H1 (cell line): ENCODE measurements at regions not wholly inside any gene's neighbourhood (a gene's known extent, or its start where the extent isn't known, plus 50 kb on each side); places are given as distances from the start of the nearest gene placed in this dataset.

Experiments used
- CTCF ChIA-PET: fragments of 300-600 bp; sonication (Branson Sonifier 250); formaldehyde crosslinking; loops from one replicate; lab custom pipeline; 2021; ENCODE audit not compliant: partially characterized antibody; lab: Charles Lee
- POLR2A ChIA-PET: fragments of 300-600 bp; sonication (Branson Sonifier 250); formaldehyde crosslinking; loops from one replicate; lab custom pipeline; 2021; ENCODE audit warnings: inconsistent platforms; ENCODE audit not compliant: partially characterized antibody; lab: Charles Lee
- DNase-seq, 2 experiments: peaks; one replicate each; pipeline versions ENCODE4 v3.0.0 to v3.0.0-alpha.2; 2010 to 2022; ENCODE audit warnings: low spot score in 2 of 2, low read depth in 1 of 2, mixed read lengths in 1 of 2
- FAIRE-seq: peaks from 2 replicates; lab custom pipeline; 2011; peaks lifted over from hg19 to GRCh38; lab: Jason Lieb, UNC
- H2AFZ ChIP-seq: 2 replicates; pipeline ENCODE4 v1.8.1; 2012; ENCODE audit warnings: low read length, inconsistent platforms
- H2AK5ac ChIP-seq: 2 replicates; pipeline ENCODE4 v1.6.1; 2013; ENCODE audit warnings: low read depth, low read length
- H2BK120ac ChIP-seq: replicated peaks from 2 replicates; pipeline ENCODE3; 2013; ENCODE audit warnings: low read depth, low read length, inconsistent platforms
- H2BK12ac ChIP-seq: 2 replicates; pipeline ENCODE4 v1.6.1; 2013; ENCODE audit warnings: low read depth, low read length
- H2BK15ac ChIP-seq: 2 replicates; pipeline ENCODE4 v1.6.1; 2013; ENCODE audit warnings: low read length
- H2BK20ac ChIP-seq: 2 replicates; pipeline ENCODE4 v1.6.1; 2013; ENCODE audit warnings: low read length
- H2BK5ac ChIP-seq: 2 replicates; pipeline ENCODE4 v1.6.1; 2013; ENCODE audit warnings: low read depth, low read length
- H3K14ac ChIP-seq: 2 replicates; pipeline ENCODE4 v1.6.1; 2013; ENCODE audit warnings: inconsistent platforms; ENCODE audit not compliant: insufficient read length
- H3K18ac ChIP-seq: 2 replicates; pipeline ENCODE4 v1.6.1; 2013; ENCODE audit warnings: low read length; ENCODE audit errors: extremely low read depth
- H3K23ac ChIP-seq: 2 replicates; pipeline ENCODE4 v1.6.1; 2013; ENCODE audit warnings: inconsistent platforms; ENCODE audit not compliant: insufficient read length
- H3K23me2 ChIP-seq: 2 replicates; pipeline ENCODE4 v1.6.1; 2013; ENCODE audit warnings: low read depth, low read length
- H3K27ac ChIP-seq: 2 replicates; pipeline ENCODE4 v1.6.1; 2011; ENCODE audit warnings: low read depth, low read length, inconsistent platforms
- H3K27me3 ChIP-seq, 4 experiments: replicated peaks in 1 of 4; 1 replicate in 1 of 4; 2 replicates in 3 of 4; pipeline versions ENCODE4 v1.6.1 to v1.8.1; 2011 to 2013; ENCODE audit warnings: low read length in 3 of 4, mild to moderate bottlenecking in 3 of 4, inconsistent platforms in 2 of 4, mixed read lengths in 2 of 4, moderate library complexity in 1 of 4; ENCODE audit not compliant: control insufficient read depth in 3 of 4, insufficient read depth in 3 of 4; ENCODE audit errors: extremely low read depth in 1 of 4
- H3K36me3 ChIP-seq, 4 experiments: 2 replicates each; pipeline versions ENCODE4 v1.6.1 to v1.8.1; 2011 to 2013; ENCODE audit warnings: mild to moderate bottlenecking in 4 of 4, low read length in 3 of 4, moderate library complexity in 2 of 4, control low read depth in 1 of 4, inconsistent platforms in 1 of 4; ENCODE audit not compliant: insufficient read depth in 4 of 4, control insufficient read depth in 2 of 4
- H3K4ac ChIP-seq: replicated peaks from 2 replicates; pipeline ENCODE3; 2013; ENCODE audit warnings: low read length, low read depth, mixed read lengths, inconsistent platforms; ENCODE audit not compliant: insufficient read length
- H3K4me1 ChIP-seq, 4 experiments: replicated peaks in 1 of 4; 1 replicate in 1 of 4; 2 replicates in 3 of 4; pipeline versions ENCODE4 v1.6.1 to v1.8.1; 2011 to 2013; ENCODE audit warnings: low read length in 3 of 4, inconsistent platforms in 2 of 4, mixed read lengths in 1 of 4; ENCODE audit not compliant: insufficient read depth in 4 of 4, control insufficient read depth in 3 of 4
- H3K4me2 ChIP-seq, 2 experiments: 2 replicates each; pipeline versions ENCODE4 v1.6.1 to v1.8.1; 2011 to 2013; ENCODE audit warnings: low read depth in 2 of 2, low read length in 2 of 2, control low read depth in 1 of 2, inconsistent platforms in 1 of 2, mild to moderate bottlenecking in 1 of 2; ENCODE audit not compliant: insufficient read depth in 1 of 2
- H3K4me3 ChIP-seq, 4 experiments: fragments of 200-600, 300-600 bp in 1 of 4; sonication (generic), shearing (Covaris generic), sonication (Bioruptor Twin) in 1 of 4; 2 replicates each; pipeline versions ENCODE4 v1.5.1 to v1.8.1; 2011 to 2016; ENCODE audit warnings: low read length in 4 of 4, low read depth in 3 of 4, control low read depth in 2 of 4, inconsistent platforms in 2 of 4, mild to moderate bottlenecking in 2 of 4, mixed read lengths in 1 of 4, moderate library complexity in 1 of 4; ENCODE audit not compliant: insufficient read depth in 2 of 4; ENCODE audit errors: extremely low read depth in 1 of 4
- H3K56ac ChIP-seq: replicated peaks from 2 replicates; pipeline ENCODE3; 2013; ENCODE audit warnings: low read depth, mild to moderate bottlenecking, mixed read lengths, low read length, inconsistent platforms; ENCODE audit not compliant: insufficient read length
- H3K79me1 ChIP-seq: 2 replicates; pipeline ENCODE4 v1.6.1; 2013; ENCODE audit warnings: low read depth, low read length, control low read depth
- H3K79me2 ChIP-seq, 2 experiments: 2 replicates each; pipeline versions ENCODE4 v1.6.1 to v1.8.1; 2012 to 2013; ENCODE audit warnings: low read length in 2 of 2, mild to moderate bottlenecking in 2 of 2, inconsistent platforms in 1 of 2; ENCODE audit not compliant: insufficient read depth in 2 of 2, control insufficient read depth in 1 of 2
- H3K9ac ChIP-seq, 4 experiments: replicated peaks in 1 of 4; 1 replicate in 1 of 4; 2 replicates in 3 of 4; pipeline versions ENCODE4 v1.6.1 to v1.8.1; 2011 to 2013; ENCODE audit warnings: low read depth in 3 of 4, low read length in 3 of 4, control low read depth in 2 of 4, mild to moderate bottlenecking in 2 of 4, moderate library complexity in 2 of 4, inconsistent platforms in 1 of 4; ENCODE audit errors: extremely low read depth in 1 of 4
- H3K9me3 ChIP-seq, 2 experiments: 2 replicates each; pipeline versions ENCODE4 v1.6.1 to v1.8.1; 2012 to 2013; ENCODE audit warnings: mild to moderate bottlenecking in 2 of 2, moderate library complexity in 2 of 2, control low read depth in 1 of 2, inconsistent platforms in 1 of 2, low read depth in 1 of 2, low read length in 1 of 2, mixed read lengths in 1 of 2; ENCODE audit not compliant: insufficient read depth in 2 of 2
- H4K20me1 ChIP-seq, 2 experiments: replicated peaks in 1 of 2; 2 replicates each; pipeline versions ENCODE3 to v1.8.1; 2011 to 2013; ENCODE audit warnings: inconsistent platforms in 2 of 2, low read length in 2 of 2, mild to moderate bottlenecking in 1 of 2; ENCODE audit not compliant: insufficient read depth in 2 of 2, control insufficient read depth in 1 of 2
- H4K5ac ChIP-seq: 2 replicates; pipeline ENCODE4 v1.6.1; 2013; ENCODE audit warnings: low read length, low read depth, mixed read lengths, inconsistent platforms; ENCODE audit not compliant: insufficient read length
- H4K8ac ChIP-seq: 2 replicates; pipeline ENCODE4 v1.8.0; 2013; ENCODE audit warnings: mild to moderate bottlenecking, moderate library complexity, low read length, inconsistent platforms; ENCODE audit not compliant: insufficient read depth; ENCODE audit errors: extremely low read depth
- H4K91ac ChIP-seq: replicated peaks from 2 replicates; pipeline ENCODE3; 2013; ENCODE audit warnings: low read length, mixed read lengths, inconsistent platforms; ENCODE audit not compliant: insufficient read length
- CEBPB ChIP-seq: IDR thresholded peaks from 2 replicates; pipeline ENCODE4 v1.6.1; 2012; ENCODE audit warnings: low read depth, low read length
- KDM4A ChIP-seq: IDR thresholded peaks from one replicate; pipeline ENCODE4 v1.7.1; 2012; ENCODE audit warnings: low read depth, mild to moderate bottlenecking, moderate library complexity, low read length, inconsistent platforms; ENCODE audit not compliant: severe bottlenecking
- KDM5A ChIP-seq: fragments of 200-600 bp; IDR thresholded peaks from 2 replicates; pipeline ENCODE4 v1.7.1; 2012; ENCODE audit warnings: mild to moderate bottlenecking, low read length, inconsistent platforms, mixed read lengths
- SIN3A ChIP-seq, 2 experiments: IDR thresholded peaks in 1 of 2; conservative IDR thresholded peaks in 1 of 2; 2 replicates each; pipeline ENCODE4 v1.6.1; 2011 to 2012; ENCODE audit warnings: low read length in 2 of 2, improper control_type of control experiment in 1 of 2, low read depth in 1 of 2, mild to moderate bottlenecking in 1 of 2
- TEAD4 ChIP-seq: IDR thresholded peaks from 2 replicates; pipeline ENCODE4 v1.6.1; 2012; ENCODE audit warnings: low read depth, low read length, inconsistent platforms, mixed read lengths
- WGBS, 2 experiments: shearing (Covaris generic) in 1 of 2; methylation state at CpG; one replicate each; pipeline versions ENCODE4 v1.1.6 to v1.1.7; 2013 to 2015; ENCODE audit warnings: low lambda C conversion rate in 2 of 2, mixed read lengths in 2 of 2, inconsistent platforms in 1 of 2, low coverage in 1 of 2, missing lambda C conversion rate in 1 of 2; ENCODE audit not compliant: insufficient replicate concordance in 2 of 2, insufficient coverage in 1 of 2, insufficient read length in 1 of 2; ENCODE audit errors: extremely low coverage in 1 of 2, missing lambda C conversion rate in 1 of 2; 5-methylcytosine and 5-hydroxymethylcytosine counted together

DNA sequence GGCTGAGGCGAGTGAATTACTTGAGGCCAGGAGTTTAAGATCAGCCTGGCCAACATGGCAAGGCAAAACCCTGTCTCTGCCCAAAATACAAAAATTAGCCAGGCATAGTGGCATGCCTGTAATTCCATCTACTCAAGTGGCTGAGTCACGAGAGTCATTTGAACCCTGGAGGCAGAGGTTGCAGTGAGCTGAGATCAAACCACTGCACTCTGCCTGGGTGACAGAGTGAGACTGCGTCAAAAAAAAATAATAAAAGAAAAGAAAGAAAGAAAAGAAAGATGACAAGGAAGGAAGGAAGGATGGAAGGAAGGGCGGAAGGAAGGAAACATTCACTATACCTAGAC lies 159.6 kb upstream of the CNOT2 start:
- Histone ChIP-seq H3K4me3 (no peak overlapping the region), H2AK5ac (no peak overlapping the region), H3K23ac (no peak overlapping the region), H3K9ac (no peak overlapping the region), H3K9me3 (0 out of 4 replicates have a peak, but pooled peaks cover 0 to 4% of the 10 kb centered on the region in 2 experiments), H2BK5ac (no peak overlapping the region), H4K91ac (no peak overlapping the region), H2BK20ac (no peak overlapping the region), H4K20me1 (no peaks in the 10 kb centered on the region), H3K4me1 (no peaks in the 10 kb centered on the region), H4K5ac (no peak overlapping the region), H3K4ac (no peak overlapping the region), H3K56ac (no peak overlapping the region), H3K27me3 (no peaks in the 10 kb centered on the region), H3K36me3 (no peaks in the 10 kb centered on the region), H3K27ac (no peak overlapping the region), H3K18ac (no peak overlapping the region), H3K79me1 (no peaks in the 10 kb centered on the region), H3K14ac (no peak overlapping the region), H3K4me2 (no peak overlapping the region), H2BK12ac (no peak overlapping the region), H3K23me2 (no peaks in the 10 kb centered on the region), H3K79me2 (no peaks in the 10 kb centered on the region), H2AFZ (no peak overlapping the region), H2BK120ac (no peak overlapping the region), H2BK15ac (no peak overlapping the region), H4K8ac (no peak overlapping the region)
- FAIRE-seq: no peak
- TF ChIP-seq TEAD4: no peak
- no peak for TF ChIP-seq KDM5A
- no peak for TF ChIP-seq SIN3A (conservative IDR thresholded peaks at IDR 0.05 in 1 of 2, IDR thresholded peaks at IDR 0.05 in 1 of 2; ENCODE audit: low read depth in 1 of 2, low read length in 2 of 2)
- no peak for TF ChIP-seq KDM4A
- TF ChIP-seq CEBPB: no peak
- ChIA-PET CTCF (no interaction called here), POLR2A (no interaction called here)
- no peak for DNase-seq
- WGBS, 2 experiments: 82% methylated on average over 4 of the region's 4 CpGs; no CpG with 5 or more reads in 1 of the 2 experiments
